B cell (primary cell): ENCODE measurements at regions not wholly inside any gene's neighbourhood (a gene's known extent, or its start where the extent isn't known, plus 50 kb on each side); places are given as distances from the start of the nearest gene placed in this dataset.

Experiments
- CTCF ChIP-seq: fragments of 200-600 bp; IDR thresholded peaks from one replicate; pipeline ENCODE4 v1.8.0; 2022; ENCODE audit warnings: antibody characterized with exemption, mild to moderate bottlenecking
- EZH2 ChIP-seq: IDR thresholded peaks from 2 replicates; pipeline ENCODE4 v1.6.1; 2012; ENCODE audit warnings: borderline replicate concordance, low read depth, mild to moderate bottlenecking, moderate library complexity, low read length; ENCODE audit not compliant: insufficient read depth, poor library complexity, severe bottlenecking

- TF ChIP-seq EZH2 (no peak), CTCF (no peak)
These were observed 124.8 kb upstream of the LARP1 start for GRCh38 chr5:154630410-154630809.
